Non-pigmented ciliary epithelial cell (primary cell): ENCODE measurements at regions not wholly inside any gene's neighbourhood (a gene's known extent, or its start where the extent isn't known, plus 50 kb on each side); places are given as distances from the start of the nearest gene placed in this dataset.
"Not testable (repeated sequence)": the region's sequence is repeated elsewhere in the genome, so short reads cannot be mapped to it uniquely, and the experiment has no call there.

Source experiments
- DNase-seq: peaks from one replicate; pipeline ENCODE4 v3.0.0-alpha.2; 2010; ENCODE audit warnings: low read depth

DNA sequence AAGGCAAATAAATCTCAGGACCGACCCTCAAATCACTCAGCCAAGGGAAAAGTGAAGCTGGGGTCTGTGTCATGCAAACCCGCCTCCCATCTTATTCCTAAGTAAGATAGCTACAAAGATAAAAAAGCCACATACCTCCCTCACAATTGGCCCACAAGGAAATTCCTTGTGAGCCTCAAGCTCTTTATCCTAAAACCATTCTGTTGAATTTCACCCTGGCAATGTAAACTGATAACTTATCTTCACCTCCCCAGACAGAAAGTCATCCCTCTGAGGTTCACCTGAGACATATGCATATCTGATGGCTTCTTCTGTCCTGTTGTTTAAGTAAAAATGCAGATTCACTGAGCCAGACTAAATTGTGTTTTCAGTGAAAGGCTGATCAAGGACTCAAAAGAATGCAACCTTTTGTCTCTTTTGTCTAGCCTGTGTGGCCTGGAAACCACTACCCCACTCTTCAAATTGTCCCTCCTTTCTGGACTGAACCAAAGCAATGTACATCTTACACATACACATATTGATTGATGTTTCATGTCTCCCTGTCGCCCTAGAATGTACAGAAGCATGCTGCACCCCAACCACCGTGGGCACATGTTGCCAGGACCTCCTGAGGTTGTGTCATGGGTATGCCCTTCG, 91.3 kb downstream of the MFAP3L start:
- no peak for DNase-seq

DNA sequence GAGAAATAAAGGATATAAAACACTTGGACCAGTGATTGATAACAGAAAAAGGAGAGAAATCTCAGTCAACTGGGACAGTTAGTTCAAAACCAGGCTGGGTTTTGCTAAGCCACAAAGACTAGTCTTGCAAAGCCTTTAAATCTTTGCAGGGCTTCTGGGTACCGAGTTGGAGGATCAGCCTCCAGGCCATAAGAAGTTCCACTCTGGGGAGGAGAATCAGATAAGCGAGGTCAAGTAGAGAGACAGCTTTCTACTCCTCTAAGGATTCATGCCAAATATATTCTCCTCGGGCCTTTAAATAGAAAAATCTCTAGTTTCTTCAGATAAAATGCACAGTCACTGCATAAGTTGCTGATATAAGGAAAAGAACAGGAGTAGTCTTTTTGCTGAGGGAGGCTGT, 92.7 kb downstream of the MFAP3L start:
- no peak for DNase-seq

DNA sequence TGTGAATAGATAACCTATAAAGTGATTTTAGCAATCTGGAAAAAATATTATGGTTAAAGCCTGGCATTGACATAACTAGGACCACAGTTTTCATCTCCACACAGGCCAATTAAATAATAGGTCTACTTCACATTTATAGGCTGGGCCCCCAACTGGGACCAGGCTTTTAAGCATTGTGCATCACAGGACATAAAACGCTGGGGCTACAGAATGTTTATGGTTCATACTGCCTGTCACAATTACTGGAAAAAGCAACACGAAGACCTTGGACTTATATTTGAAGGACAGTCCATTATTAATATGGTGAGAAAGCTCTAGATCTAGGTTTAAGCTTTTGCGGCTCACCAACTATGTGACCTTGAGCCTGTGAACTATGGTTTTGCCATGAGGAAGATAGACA, 94.2 kb downstream of the MFAP3L start:
- no peak for DNase-seq

DNA sequence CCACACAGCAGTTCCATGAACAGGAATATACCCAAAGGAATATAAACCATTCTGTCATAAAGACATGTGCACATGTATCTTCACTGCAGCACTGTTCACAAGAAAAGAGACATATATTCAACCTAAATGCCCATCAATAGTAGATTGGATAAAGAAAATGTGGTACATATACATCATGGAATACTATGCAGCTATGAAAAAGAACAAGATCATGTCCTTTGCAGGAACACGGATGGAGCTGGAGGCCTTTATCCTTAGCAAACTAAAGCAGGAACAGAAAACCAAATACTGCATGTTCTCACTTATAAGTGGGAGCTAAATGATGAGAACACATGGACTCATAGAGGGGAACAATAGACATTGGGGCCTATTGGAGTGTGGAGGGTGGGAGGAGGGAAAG, 95.4 kb downstream of the MFAP3L start:
- DNase-seq = not testable (repeated sequence)

DNA sequence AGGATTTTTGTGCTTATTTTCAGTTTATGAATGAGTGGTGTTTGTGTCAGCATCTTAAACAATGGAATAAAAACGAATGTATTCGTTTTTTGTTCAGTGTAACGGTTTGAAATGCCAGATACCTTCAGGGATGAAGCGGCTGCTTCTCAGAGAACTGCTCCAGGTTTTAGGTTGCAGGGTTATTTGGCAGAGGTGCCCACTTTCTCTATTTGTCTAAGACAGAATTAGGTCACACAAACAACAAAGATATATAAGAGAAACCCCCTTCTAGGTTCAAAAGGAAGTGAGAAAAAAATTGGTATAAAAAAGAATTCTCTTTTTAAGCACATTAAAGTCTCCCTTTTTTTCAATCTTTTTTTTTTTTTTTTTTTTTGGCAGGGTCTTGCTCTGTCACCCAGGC, 98.9 kb downstream of the MFAP3L start:
- no peak for DNase-seq

DNA sequence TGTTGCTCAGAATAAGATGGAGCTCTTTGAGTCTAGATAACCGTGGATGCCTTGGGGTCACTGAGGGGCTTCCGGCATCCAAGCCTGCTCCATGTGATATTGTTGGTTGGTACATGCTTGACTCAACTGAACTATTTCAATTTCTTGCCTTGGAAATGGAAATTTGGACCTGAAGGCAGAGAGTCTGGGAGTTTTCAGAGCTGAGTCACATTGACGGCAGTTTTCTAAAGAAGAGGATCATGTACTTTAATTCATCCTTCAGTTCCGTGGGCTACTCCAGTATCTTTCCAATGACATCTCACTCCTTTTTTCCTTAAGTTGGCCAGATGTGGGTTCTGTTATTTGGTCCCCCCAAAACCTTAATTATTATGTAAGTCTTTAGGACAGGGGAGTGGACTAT, 100.5 kb downstream of the MFAP3L start:
- DNase-seq = no peak

DNA sequence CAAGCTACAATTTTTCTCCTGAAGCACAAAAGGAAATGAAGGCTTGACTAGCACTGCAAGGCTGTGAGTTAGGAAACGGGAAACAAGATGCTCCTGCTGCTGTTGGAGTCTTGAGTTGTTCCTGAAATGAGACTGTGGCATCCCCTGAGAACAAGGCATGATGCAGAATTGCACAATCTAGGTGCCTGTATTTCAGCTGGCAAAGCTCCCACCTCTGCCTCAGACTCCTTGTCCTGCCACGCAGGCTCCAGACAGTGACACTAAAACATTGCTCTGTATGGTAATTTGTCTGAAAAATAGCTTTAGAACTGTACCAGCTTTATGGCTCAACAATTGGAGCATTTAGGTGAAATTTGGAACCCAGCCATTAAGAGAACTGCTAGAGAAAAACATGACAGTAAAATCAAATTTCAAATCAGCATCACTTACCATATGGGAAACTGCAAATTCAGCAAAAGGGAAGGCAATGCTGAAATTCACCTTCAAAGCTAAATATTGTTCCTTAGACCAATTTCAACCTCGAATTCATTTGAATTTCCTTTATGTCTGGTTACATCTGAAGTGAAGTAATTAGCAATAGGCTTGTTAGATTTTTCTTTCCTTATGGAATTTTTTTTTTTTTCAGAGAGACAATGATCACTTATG, 103.4 kb downstream of the MFAP3L start:
- DNase-seq = no peak

DNA sequence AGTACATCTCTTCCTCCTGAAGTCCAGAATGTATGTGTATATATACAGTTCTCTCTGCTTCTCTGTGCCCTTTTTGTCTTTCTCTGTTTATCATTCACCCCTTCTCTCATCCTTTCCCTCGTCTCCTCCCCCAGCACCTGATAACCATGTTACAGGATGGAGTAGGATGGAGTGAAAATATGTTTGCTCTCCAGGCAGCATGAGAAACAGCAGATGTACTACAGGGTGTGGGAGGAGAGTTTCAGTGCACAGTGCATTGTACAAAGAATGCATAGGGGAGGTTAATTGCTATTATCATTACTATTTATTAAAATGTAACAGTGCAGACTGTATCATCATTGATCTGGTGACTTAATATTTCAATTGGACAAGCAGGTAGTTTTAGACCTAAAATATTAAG, 104.5 kb downstream of the MFAP3L start:
- DNase-seq = no peak

DNA sequence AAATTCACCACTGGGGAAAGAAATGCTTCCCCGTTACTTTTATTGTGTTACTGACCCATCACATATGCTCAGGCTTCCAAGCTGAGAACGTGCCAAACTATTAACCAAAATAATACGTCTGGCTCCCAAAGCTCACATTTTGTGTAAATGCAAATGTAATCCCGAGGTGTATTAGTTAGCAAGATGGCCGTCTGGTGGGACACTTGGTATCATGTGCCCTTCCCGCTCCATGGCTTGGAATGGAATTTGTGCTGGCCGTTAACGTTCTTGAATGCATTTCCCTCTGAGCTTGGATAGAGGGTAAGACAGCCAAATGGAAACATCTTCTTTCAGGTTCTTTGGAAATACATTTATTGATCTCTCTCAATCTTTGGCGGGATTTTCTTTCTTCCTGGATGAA, 105.0 kb downstream of the MFAP3L start:
- DNase-seq = no peak

DNA sequence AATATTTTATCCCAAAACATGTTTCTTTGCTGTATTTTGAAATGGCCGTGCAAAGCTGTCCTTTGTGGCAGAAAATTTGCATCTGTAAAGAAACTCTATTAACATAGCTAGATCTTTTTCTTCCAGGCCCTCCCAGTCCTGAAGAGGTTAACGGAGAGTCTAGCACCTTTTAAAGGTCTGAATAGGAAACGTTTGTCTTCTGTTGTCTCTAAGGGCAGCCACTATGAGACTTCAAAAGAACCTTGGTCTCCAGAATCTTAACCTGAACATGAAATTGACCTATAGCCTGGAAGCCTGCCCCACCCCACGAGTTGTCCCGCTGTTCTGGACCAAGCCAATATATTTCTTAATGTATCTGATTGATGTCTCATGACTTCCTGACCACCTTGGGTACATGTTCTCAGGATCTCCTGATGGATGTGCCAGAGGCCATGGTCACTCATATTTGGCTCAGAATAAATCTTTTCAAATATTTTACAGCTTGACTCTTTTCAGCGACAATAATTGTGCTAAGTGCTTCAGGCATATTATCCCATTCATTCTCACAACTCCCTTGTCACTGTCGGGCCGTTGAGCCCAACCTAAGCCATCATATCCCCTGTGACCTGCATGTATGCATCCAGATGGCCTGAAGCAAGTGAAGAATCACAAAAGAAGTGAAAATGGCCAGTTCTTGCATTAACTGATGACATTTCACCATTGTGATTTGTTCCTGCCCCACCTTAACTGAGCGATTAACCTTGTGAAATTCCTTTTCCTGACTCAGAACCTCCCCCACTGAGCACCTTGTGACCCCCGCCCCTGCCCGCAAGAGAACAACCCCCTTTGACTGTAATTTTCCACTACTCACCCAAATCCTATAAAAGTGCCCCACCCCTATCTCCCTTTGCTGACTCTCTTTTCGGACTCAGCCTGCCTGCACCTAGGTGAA, 106.7 kb downstream of the MFAP3L start:
- DNase-seq = not testable (repeated sequence)

DNA sequence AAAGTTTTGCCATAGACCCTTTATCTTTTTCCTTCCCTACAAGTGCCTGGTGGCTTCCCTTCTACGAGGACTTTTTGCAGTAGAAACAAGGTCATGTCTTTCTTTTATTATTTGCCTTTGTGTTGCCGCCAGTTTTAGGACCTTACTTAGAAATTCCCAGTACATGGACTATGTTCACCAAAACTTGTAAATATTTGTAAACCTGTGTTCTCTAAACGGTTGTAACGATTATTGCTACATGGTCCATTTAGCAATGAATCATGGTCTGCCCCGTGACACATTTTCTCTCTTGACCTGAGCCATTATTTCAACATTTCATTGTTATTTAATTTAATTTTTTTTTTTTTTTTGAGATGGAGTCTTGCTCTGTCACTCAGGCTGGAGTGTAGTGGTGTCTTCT, 110.7 kb downstream of the MFAP3L start:
- DNase-seq = no peak

DNA sequence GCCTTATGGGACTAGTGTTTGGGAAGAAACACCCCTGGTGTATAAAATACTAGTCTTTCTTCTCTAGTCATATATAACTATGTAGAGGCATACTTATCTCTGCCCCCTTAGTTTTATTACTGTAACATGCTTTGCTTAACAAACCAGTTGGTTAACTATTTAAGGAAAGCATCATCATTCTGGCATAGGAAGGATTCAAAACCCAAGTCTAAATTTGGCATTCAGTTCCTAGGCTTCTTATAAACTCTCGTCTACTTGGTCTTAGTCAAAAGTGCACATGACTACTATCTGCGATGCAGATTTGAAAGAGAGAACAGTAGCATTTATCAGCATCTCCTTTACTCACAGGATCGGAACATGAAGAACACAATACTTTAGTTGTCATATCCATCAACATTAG, 111.3 kb downstream of the MFAP3L start:
- DNase-seq = no peak

DNA sequence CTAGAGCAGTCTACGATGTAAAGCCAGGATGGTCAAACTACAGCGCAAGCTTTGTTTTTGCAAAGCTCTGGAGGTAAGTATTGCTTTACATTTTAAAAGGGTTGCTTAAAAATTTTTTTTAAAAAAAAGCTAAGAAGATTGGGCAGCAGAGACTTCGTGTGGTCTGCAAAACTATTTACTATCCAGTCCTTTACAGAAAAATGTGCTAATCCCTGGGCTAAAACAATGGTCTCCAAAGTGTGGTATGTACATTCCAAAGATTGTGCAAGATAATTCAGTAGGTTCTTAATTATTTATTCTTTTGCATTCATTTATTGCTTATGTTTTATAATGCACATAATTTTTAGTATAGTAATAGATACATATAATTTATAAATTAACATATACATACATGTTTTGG, 113.2 kb downstream of the MFAP3L start:
- no peak for DNase-seq

DNA sequence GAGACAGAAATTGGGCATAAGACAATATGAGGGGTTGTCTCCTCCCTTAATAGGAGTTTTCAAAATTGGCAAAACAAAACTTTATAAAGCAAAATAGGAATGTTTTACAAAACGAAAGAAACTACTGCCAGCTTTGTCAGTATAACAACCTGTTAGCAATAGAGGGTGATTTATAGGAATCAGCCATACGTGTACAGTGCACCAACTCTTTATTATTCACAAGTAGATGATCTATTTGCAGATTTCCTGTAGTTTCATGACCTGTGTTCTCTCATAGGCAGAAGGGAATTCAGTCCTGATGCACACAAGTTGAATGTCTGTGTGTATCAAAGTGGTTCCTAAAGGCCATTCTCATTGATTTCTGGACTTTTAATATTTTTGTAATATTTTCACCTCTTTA, 116.3 kb downstream of the MFAP3L start:
- DNase-seq = no peak

DNA sequence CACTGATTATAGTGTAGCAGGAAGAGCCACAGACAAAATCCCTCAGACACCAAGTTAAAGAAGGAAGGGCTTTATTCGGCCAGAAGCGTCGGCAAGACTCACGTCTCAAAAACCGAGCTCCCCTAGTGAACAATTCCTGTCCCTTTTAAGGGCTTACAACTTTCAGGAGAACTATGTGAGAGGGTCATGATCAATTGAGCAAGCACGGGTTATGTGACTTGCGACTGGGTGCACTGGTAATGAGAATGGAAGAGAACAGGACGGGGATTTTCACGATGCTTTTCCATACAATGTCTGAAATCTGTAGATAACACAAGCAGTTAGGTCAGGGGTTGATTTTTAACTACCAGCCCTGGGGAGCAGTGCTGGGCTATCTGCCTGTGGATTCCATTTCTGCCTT, 116.7 kb downstream of the MFAP3L start:
- DNase-seq = no peak

DNA sequence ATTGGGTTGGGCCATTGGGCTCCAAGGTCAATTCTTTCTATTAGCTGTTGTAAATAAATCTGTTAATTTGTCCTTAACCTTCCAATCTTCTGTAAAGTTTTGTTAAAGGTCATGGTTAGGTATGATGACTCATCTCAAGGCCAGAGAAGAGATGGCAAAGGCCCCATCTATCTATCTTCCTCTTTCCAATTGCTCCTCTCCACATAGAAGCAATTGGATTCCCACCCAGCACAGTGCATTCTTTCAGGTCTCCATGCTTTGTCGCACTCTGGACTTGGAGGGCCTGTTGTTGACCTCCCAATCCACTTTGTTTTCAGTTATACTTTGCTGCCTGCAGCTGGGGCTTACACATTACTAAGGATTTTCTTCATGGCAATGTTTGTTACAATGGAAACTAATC, 118.5 kb downstream of the MFAP3L start:
- DNase-seq = no peak

DNA sequence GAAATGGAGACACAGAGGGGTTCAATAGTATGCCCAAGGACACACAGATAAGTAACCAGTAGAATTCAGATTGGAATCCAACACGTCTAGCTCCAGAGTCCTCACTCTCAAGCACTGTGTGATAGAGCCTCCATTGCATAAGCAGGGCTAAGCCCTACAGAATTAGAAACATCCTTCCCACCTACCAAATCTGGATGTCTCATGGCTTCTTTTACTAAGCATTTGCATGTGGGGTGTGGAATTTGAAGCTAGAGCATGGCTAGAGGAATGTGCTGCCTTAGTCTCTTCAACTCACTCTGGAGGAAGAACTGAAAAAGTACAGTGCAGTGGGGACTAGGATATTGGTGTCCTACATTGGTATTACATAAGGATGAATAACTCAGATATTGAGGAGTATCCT, 119.4 kb downstream of the MFAP3L start:
- no peak for DNase-seq

DNA sequence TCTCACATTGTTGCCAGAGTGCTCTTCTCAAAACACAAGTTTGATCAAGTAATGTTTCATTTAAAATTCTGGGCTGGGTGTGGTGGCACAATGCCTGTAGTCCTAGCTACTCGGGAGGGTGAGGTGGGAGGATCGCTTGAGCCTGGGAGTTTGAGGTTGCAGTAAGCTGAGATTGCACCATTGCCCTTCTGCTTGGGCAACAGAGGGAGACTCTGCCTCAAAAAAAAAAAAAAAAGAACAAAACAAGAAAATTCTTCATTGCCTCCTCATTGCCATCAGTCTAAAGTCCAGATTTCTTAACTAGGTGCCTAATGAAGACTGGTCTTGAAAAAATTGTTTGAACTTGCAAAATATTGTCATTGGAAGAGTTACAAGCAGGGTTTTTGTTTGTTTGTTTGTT, 120.1 kb downstream of the MFAP3L start:
- no peak for DNase-seq

DNA sequence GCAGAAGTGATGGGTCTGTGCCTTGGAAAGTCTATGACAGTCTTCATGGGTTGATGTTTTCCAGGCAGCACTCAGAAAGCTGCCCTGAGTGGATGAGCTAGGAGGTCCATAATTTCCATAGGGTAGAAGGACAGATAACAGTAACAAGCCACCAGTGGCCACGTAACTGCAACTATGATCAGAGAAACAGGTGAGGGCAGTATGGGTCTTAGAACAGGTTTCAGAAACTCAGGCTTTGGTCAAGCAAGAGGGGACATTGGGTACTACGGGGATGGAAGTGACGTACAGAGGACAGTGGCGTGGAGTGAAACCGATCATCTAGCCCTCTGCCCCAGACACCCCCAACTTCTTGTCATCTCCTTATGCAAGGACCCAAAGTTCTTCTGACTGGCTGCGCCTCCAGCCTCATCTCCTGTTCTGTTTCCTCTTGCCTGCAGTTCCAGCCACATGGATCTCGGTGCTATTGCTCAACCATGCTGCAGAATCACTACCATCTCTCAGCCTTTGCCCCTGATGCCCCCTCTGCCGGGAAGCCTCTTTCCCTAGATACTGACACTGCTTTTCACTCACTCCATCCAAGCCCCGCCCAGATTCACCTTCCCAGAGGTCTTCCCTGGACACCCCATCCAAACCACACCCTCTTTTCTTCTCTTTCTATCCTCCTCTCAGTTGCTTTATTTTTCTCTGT, 123.4 kb downstream of the MFAP3L start:
- DNase-seq = no peak

DNA sequence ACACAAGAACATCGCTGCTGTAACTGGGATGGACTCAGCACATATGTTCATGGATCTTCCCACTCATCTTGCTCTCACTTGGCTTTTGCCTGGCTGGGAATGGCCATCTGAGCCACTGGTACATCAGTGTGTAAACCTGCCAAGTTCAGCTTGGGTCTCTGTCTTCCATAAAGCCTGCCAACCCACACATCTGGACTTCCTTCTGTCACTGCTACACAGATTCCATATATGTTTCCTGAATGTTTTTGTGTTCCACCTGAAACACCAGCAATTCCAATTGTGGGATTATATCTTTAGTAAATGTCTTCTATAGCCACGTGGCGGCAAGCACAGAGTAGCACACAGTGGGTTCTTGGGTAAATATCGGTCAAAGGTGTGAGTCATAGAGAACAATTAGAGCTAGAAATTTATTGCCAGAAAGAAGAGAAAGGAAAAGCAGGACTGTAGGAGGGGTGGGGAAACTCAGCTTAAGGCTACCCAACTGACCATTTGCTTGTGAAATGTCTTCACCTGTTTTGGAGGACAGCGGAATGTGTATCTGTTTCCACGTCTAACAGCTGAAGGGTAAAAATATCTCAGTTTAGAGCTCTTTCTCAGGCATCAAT, 125.9 kb downstream of the MFAP3L start:
- no peak for DNase-seq

DNA sequence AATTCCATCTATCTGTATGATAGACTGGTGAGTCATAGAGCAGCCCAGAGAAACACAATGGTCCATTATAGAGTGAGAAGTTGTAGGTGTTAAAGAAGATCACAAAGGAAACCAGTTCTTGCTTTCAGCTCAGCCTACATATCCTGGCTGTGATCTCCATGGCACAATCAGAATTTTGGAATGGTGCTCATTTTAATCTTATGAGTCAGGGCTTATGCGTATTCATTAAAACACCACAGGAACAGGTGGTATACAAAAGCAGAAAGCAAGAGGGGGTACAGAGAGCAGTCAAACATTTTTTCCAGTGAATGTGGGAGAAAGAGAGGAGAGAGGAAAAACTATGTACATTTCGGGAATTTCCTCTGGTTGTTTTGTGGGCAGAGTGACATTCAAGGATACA, 126.9 kb downstream of the MFAP3L start:
- peak; percentile 14 for DNase-seq

DNA sequence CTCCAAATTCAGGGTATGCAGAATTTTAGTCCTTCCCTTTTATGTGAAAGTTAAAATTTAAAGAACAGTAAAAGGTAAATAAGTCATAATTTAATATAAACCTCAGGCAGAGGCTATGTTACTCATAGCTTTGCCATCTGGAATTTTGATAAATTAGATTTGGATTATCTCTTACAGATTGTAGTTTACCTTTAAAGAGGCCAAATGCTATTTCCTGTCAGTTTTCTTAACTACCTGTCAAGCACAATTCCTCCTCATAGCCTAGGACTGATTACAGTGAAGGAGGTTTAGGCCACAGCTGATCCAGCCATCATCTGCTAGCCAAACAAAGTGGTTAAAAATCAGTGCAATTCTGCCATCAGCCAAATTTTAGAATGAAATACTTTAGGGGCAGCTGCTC, 128.1 kb downstream of the MFAP3L start:
- no peak for DNase-seq
